ENCODE measurements at regions not wholly inside any gene's neighbourhood (a gene's known extent, or its start where the extent isn't known, plus 50 kb on each side); places are given as distances from the start of the nearest gene placed in this dataset.

- H3K4me3 ChIP-seq (ENCODE audit: low read length) = no peak overlapping the region
- no peaks in the 10 kb centered on the region for H3K9me3 ChIP-seq (ENCODE audit: low read length)
- no peaks in the 10 kb centered on the region for H4K20me1 ChIP-seq (ENCODE audit: insufficient read depth)
- no peak overlapping the region for H3K27ac ChIP-seq (ENCODE audit: low read length)
- H3K9me2 ChIP-seq (ENCODE audit: insufficient read depth, low read length) = no peaks in the 10 kb centered on the region
- H2AFZ ChIP-seq (ENCODE audit: low read depth, low read length) = no peak overlapping the region
- no peaks in the 10 kb centered on the region for H3K36me3 ChIP-seq (ENCODE audit: insufficient read depth, low read length)
- no peaks in the 10 kb centered on the region for H3K79me2 ChIP-seq (replicated peaks; ENCODE audit: insufficient read depth, low read length)
- TF ChIP-seq MXI1 (conservative IDR thresholded peaks at IDR 0.05; ENCODE audit: poor library complexity, severe bottlenecking) (no peak), POLR2AphosphoS5 (IDR thresholded peaks at IDR 0.05) (no peak), SMC3 (conservative IDR thresholded peaks at IDR 0.05; ENCODE audit: poor library complexity) (no peak), RAD21 (conservative IDR thresholded peaks at IDR 0.05) (no peak), CTCF (IDR thresholded peaks at IDR 0.05; ENCODE audit: poor library complexity, severe bottlenecking) (no peak), TAF1 (IDR thresholded peaks at IDR 0.05; ENCODE audit: low read depth) (no peak), REST (IDR thresholded peaks at IDR 0.05; ENCODE audit: borderline replicate concordance) (no peak), EP300 (conservative IDR thresholded peaks at IDR 0.05; ENCODE audit: poor library complexity, severe bottlenecking) (no peak), EZH2 (IDR thresholded peaks at IDR 0.05; ENCODE audit: borderline replicate concordance, insufficient read depth, low read length, poor library complexity, severe bottlenecking) (no peak)
- no peak overlapping the region for H3K4me2 ChIP-seq (ENCODE audit: low read length)
- H3K9ac ChIP-seq (ENCODE audit: low read length) = no peak overlapping the region
- H3K27me3 ChIP-seq (ENCODE audit: insufficient read depth, low read depth, low read length) = no peaks in the 10 kb centered on the region
- H3F3A ChIP-seq (ENCODE audit: insufficient read depth, low read length, poor library complexity, severe bottlenecking) = no peaks in the 10 kb centered on the region
Measured at GRCh38 chr1:96922181-96922580, 200.6 kb downstream of the PTBP2 start.

- H3K4me2 ChIP-seq (ENCODE audit: low read length) = no peak overlapping the region
- H3K36me3 ChIP-seq (ENCODE audit: insufficient read depth, low read length) = no peaks in the 10 kb centered on the region
- H3K9me2 ChIP-seq (ENCODE audit: insufficient read depth, low read length) = no peaks in the 10 kb centered on the region
- H3F3A ChIP-seq (ENCODE audit: insufficient read depth, low read length, poor library complexity, severe bottlenecking) = no peaks in the 10 kb centered on the region
- no peak overlapping the region for H3K4me3 ChIP-seq (ENCODE audit: low read length)
- no peaks in the 10 kb centered on the region for H3K9me3 ChIP-seq (ENCODE audit: low read length)
- TF ChIP-seq POLR2AphosphoS5 (IDR thresholded peaks at IDR 0.05) = no peak
- no peak for TF ChIP-seq MXI1 (conservative IDR thresholded peaks at IDR 0.05; ENCODE audit: poor library complexity, severe bottlenecking)
- TF ChIP-seq SMC3 (conservative IDR thresholded peaks at IDR 0.05; ENCODE audit: poor library complexity) = no peak
- H3K9ac ChIP-seq (ENCODE audit: low read length) = no peak overlapping the region
- no peak overlapping the region for H2AFZ ChIP-seq (ENCODE audit: low read depth, low read length)
- H3K27ac ChIP-seq (ENCODE audit: low read length) = no peak overlapping the region
- no peaks in the 10 kb centered on the region for H3K27me3 ChIP-seq (ENCODE audit: insufficient read depth, low read depth, low read length)
- no peaks in the 10 kb centered on the region for H3K79me2 ChIP-seq (replicated peaks; ENCODE audit: insufficient read depth, low read length)
- no peaks in the 10 kb centered on the region for H4K20me1 ChIP-seq (ENCODE audit: insufficient read depth)
Measured at GRCh38 chr1:96923753-96924152, 202.2 kb downstream of the PTBP2 start.

GRCh38 chr1:96926176-96926575 lies 204.6 kb downstream of the PTBP2 start:
- Histone ChIP-seq H3K4me3 (ENCODE audit: low read length) (no peak overlapping the region), H3F3A (ENCODE audit: insufficient read depth, low read length, poor library complexity, severe bottlenecking) (no peaks in the 10 kb centered on the region), H3K9me2 (ENCODE audit: insufficient read depth, low read length) (no peaks in the 10 kb centered on the region), H3K9me3 (ENCODE audit: low read length) (no peaks in the 10 kb centered on the region), H3K27me3 (ENCODE audit: insufficient read depth, low read depth, low read length) (no peaks in the 10 kb centered on the region), H3K9ac (ENCODE audit: low read length) (no peak overlapping the region), H3K36me3 (ENCODE audit: insufficient read depth, low read length) (no peaks in the 10 kb centered on the region), H2AFZ (ENCODE audit: low read depth, low read length) (no peak overlapping the region), H4K20me1 (ENCODE audit: insufficient read depth) (no peaks in the 10 kb centered on the region), H3K27ac (ENCODE audit: low read length) (no peak overlapping the region), H3K79me2 (replicated peaks; ENCODE audit: insufficient read depth, low read length) (no peaks in the 10 kb centered on the region), H3K4me2 (ENCODE audit: low read length) (no peak overlapping the region)
- TF ChIP-seq RAD21 (conservative IDR thresholded peaks at IDR 0.05) (no peak), EP300 (conservative IDR thresholded peaks at IDR 0.05; ENCODE audit: poor library complexity, severe bottlenecking) (no peak), MXI1 (conservative IDR thresholded peaks at IDR 0.05; ENCODE audit: poor library complexity, severe bottlenecking) (no peak), TAF1 (IDR thresholded peaks at IDR 0.05; ENCODE audit: low read depth) (no peak), POLR2AphosphoS5 (IDR thresholded peaks at IDR 0.05) (no peak), REST (IDR thresholded peaks at IDR 0.05; ENCODE audit: borderline replicate concordance) (no peak), CTCF (IDR thresholded peaks at IDR 0.05; ENCODE audit: poor library complexity, severe bottlenecking) (no peak), EZH2 (IDR thresholded peaks at IDR 0.05; ENCODE audit: borderline replicate concordance, insufficient read depth, low read length, poor library complexity, severe bottlenecking) (no peak), SMC3 (conservative IDR thresholded peaks at IDR 0.05; ENCODE audit: poor library complexity) (no peak)

Data from neural cell (in vitro differentiated cells).